HL-60 (cell line): ENCODE measurements at regions not wholly inside any gene's neighbourhood (a gene's known extent, or its start where the extent isn't known, plus 50 kb on each side); places are given as distances from the start of the nearest gene placed in this dataset.

ENCODE experiments used
- REST ChIP-seq: IDR thresholded peaks from 2 replicates; pipeline ENCODE4 v1.6.1; 2012; ENCODE audit warnings: low read depth; ENCODE audit not compliant: insufficient replicate concordance
- TF ChIP-seq, protein P1 (sequence below): IDR thresholded peaks from one replicate; pipeline ENCODE4 v1.5.1; 2011; ENCODE audit warnings: low read length, control low read depth, inconsistent platforms; ENCODE audit not compliant: insufficient read depth

DNA sequence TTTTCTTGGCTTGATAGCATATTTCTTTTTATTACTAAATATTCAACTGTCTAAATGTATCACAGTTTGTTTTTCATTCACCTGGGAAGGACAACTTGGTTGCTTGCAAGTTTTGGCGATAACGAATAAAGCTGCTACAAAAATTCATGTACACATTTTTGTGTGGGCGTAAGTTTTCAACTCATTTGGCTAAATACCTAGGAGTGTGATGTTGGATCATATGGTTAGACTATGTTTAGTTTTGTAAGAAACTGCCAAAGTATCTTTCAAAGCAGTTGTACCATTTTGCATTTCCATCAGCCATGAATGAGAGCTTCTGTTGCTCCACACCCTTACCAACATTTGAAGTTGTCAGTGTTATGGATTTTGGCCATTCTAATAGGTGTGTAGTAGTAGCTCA lies 428.0 kb downstream of the ACTL7B start:
- TF ChIP-seq, protein P1, sequence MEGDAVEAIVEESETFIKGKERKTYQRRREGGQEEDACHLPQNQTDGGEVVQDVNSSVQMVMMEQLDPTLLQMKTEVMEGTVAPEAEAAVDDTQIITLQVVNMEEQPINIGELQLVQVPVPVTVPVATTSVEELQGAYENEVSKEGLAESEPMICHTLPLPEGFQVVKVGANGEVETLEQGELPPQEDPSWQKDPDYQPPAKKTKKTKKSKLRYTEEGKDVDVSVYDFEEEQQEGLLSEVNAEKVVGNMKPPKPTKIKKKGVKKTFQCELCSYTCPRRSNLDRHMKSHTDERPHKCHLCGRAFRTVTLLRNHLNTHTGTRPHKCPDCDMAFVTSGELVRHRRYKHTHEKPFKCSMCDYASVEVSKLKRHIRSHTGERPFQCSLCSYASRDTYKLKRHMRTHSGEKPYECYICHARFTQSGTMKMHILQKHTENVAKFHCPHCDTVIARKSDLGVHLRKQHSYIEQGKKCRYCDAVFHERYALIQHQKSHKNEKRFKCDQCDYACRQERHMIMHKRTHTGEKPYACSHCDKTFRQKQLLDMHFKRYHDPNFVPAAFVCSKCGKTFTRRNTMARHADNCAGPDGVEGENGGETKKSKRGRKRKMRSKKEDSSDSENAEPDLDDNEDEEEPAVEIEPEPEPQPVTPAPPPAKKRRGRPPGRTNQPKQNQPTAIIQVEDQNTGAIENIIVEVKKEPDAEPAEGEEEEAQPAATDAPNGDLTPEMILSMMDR = no peak
- no peak for TF ChIP-seq REST
